ENCODE measurements at regions not wholly inside any gene's neighbourhood (a gene's known extent, or its start where the extent isn't known, plus 50 kb on each side); places are given as distances from the start of the nearest gene placed in this dataset.

- DNase-seq (ENCODE audit: low spot score) = no peak
- H3K4me2 ChIP-seq (ENCODE audit: low read depth, low read length) = no peak overlapping the region
- no peak for ATAC-seq
- H4K20me1 ChIP-seq (ENCODE audit: insufficient read depth, low read length) = no peaks in the 10 kb centered on the region
- no peaks in the 10 kb centered on the region for H3K79me2 ChIP-seq (ENCODE audit: insufficient read depth, low read length)
- in situ Hi-C loops (cut with HindIII; ENCODE audit: extremely low pct_ligation_motif_present, low pct_unique_long_range_greater_than_20kb) (no loop called here), intact Hi-C loops (cut with micrococcal nuclease; ENCODE audit: unreplicated experiment) (no loop called here)
- FAIRE-seq = no peak
- no peak overlapping the region for H3K27ac ChIP-seq (ENCODE audit: extremely low read length, insufficient read depth, low read length)
- TF ChIP-seq TEAD3 (CRISPR knock-in tag; optimal IDR thresholded peaks at IDR 0.05; ENCODE audit: borderline replicate concordance) = no peak
- no peak for TF ChIP-seq SP1 (IDR thresholded peaks at IDR 0.05)
- TF ChIP-seq SP1 (CRISPR knock-in tag; IDR thresholded peaks at IDR 0.05) = no peak
- no peak for TF ChIP-seq FOXO1 (CRISPR knock-in tag; IDR thresholded peaks at IDR 0.05)
- TF ChIP-seq ZNF530 (CRISPR knock-in tag; IDR thresholded peaks at IDR 0.05; ENCODE audit: low read depth) = no peak
- TF ChIP-seq RFX1 (IDR thresholded peaks at IDR 0.05) = no peak
- TF ChIP-seq, protein P1, sequence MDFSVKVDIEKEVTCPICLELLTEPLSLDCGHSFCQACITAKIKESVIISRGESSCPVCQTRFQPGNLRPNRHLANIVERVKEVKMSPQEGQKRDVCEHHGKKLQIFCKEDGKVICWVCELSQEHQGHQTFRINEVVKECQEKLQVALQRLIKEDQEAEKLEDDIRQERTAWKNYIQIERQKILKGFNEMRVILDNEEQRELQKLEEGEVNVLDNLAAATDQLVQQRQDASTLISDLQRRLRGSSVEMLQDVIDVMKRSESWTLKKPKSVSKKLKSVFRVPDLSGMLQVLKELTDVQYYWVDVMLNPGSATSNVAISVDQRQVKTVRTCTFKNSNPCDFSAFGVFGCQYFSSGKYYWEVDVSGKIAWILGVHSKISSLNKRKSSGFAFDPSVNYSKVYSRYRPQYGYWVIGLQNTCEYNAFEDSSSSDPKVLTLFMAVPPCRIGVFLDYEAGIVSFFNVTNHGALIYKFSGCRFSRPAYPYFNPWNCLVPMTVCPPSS (IDR thresholded peaks at IDR 0.05) = no peak
- TF ChIP-seq ZBTB38 (CRISPR knock-in tag; IDR thresholded peaks at IDR 0.05) = no peak
- no peak for TF ChIP-seq SMARCE1 (IDR thresholded peaks at IDR 0.05; ENCODE audit: borderline replicate concordance)
- TF ChIP-seq, protein P2, sequence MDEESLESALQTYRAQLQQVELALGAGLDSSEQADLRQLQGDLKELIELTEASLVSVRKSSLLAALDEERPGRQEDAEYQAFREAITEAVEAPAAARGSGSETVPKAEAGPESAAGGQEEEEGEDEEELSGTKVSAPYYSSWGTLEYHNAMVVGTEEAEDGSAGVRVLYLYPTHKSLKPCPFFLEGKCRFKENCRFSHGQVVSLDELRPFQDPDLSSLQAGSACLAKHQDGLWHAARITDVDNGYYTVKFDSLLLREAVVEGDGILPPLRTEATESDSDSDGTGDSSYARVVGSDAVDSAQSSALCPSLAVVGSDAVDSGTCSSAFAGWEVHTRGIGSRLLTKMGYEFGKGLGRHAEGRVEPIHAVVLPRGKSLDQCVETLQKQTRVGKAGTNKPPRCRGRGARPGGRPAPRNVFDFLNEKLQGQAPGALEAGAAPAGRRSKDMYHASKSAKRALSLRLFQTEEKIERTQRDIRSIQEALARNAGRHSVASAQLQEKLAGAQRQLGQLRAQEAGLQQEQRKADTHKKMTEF (CRISPR knock-in tag; IDR thresholded peaks at IDR 0.05) = no peak
- no peak for TF ChIP-seq ELK4 (CRISPR knock-in tag; IDR thresholded peaks at IDR 0.05; ENCODE audit: borderline replicate concordance)
- no peak overlapping the region for H2AFZ ChIP-seq (ENCODE audit: low read length)
- H3K36me3 ChIP-seq (replicated peaks in 1 of 2; ENCODE audit: control insufficient read depth in 1 of 2, insufficient read depth in 2 of 2, low read length in 2 of 2) = no peaks in the 10 kb centered on the region
- no TSS peak for BruUV-seq (replicated peaks)
- peaks cover 40% of the 10 kb centered on the region for H3K4me1 ChIP-seq (ENCODE audit: insufficient read depth, low read length)
- WGBS (ENCODE audit: low lambda C conversion rate) = 44% methylated on average over 14 of the region's 14 CpGs
- ChIA-PET POLR2A (no interaction called here), CTCF (ENCODE audit: low intra/inter-chr PET ratio, low total read pairs) (no interaction called here)
- no peaks in the 10 kb centered on the region for H3K9me3 ChIP-seq (ENCODE audit: low read length)
- H3K9ac ChIP-seq (ENCODE audit: insufficient read depth, low read depth, low read length) = no peak overlapping the region
- no peak overlapping the region for H3K4me3 ChIP-seq (replicated peaks in 1 of 3; ENCODE audit: insufficient read depth in 1 of 3, low read depth in 2 of 3, low read length in 3 of 3)
- no peaks in the 10 kb centered on the region; a peak in 1 of 5 replicates for H3K27me3 ChIP-seq (ENCODE audit: control insufficient read depth in 1 of 2, insufficient read depth in 2 of 2, low read length in 2 of 2)
Observed at GRCh38 chr13:100811024-100811865, 136.7 kb upstream of the TMTC4 start.
